ENCODE measurements at regions not wholly inside any gene's neighbourhood (a gene's known extent, or its start where the extent isn't known, plus 50 kb on each side); places are given as distances from the start of the nearest gene placed in this dataset.

DNA sequence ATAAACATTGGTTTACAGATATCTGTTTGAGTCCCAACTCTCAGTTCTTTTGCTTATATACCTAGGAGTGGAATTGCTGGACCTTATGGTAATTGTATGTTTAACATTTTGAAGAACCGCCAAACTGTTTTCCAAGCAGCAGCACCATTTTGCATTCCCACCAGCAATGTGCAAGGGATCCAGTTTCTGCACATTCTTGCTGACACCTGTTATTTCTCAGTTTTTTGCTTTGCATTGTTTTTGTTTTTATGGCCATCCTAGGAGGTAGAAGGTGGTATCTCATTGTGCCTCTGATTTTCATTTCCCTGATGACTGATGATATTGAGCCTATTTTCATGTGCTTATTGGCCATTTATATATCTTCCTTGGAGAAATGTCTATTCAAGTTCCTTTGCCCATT lies 71.2 kb downstream of the MCFD2 start:
- H3K27me3 ChIP-seq (ENCODE audit: insufficient read depth, poor library complexity, severe bottlenecking): no peaks in the 10 kb centered on the region
- H3K4me1 ChIP-seq (ENCODE audit: insufficient read depth, poor library complexity, severe bottlenecking): peaks cover 34% of the 10 kb centered on the region
- DNase-seq (ENCODE audit: low spot score) (no peak), ATAC-seq (ENCODE audit: low read depth) (no peak)
- H3K9me3 ChIP-seq (ENCODE audit: severe bottlenecking): no peaks in the 10 kb centered on the region
- no peaks in the 10 kb centered on the region for H3K36me3 ChIP-seq (ENCODE audit: low read depth)
- H3K4me3 ChIP-seq (ENCODE audit: severe bottlenecking): no peak overlapping the region
- no peak overlapping the region for H3K27ac ChIP-seq (ENCODE audit: poor library complexity, severe bottlenecking)
- TF ChIP-seq, protein P1, sequence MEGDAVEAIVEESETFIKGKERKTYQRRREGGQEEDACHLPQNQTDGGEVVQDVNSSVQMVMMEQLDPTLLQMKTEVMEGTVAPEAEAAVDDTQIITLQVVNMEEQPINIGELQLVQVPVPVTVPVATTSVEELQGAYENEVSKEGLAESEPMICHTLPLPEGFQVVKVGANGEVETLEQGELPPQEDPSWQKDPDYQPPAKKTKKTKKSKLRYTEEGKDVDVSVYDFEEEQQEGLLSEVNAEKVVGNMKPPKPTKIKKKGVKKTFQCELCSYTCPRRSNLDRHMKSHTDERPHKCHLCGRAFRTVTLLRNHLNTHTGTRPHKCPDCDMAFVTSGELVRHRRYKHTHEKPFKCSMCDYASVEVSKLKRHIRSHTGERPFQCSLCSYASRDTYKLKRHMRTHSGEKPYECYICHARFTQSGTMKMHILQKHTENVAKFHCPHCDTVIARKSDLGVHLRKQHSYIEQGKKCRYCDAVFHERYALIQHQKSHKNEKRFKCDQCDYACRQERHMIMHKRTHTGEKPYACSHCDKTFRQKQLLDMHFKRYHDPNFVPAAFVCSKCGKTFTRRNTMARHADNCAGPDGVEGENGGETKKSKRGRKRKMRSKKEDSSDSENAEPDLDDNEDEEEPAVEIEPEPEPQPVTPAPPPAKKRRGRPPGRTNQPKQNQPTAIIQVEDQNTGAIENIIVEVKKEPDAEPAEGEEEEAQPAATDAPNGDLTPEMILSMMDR (IDR thresholded peaks at IDR 0.05; ENCODE audit: poor library complexity, severe bottlenecking): no peak

DNA sequence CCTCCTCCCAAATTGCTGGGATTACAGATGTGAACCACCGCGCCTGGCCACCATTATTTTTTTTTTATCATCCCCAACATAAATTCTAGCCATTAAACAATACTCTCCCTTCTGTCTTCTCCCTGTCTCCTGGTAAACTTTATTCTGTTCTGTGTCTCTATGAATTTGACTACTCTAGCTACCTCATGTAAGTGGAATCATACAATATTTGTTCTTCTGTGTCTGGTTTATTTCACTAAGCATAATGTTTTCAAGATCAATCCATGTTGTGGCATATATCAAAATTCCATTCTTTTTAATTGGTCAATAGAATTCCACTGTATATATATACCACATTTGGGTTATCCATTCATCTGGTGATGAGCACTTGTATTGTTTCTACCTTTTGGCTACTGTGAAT lies 71.6 kb downstream of the MCFD2 start:
- no peak overlapping the region for H3K4me3 ChIP-seq (ENCODE audit: severe bottlenecking)
- H3K9me3 ChIP-seq (ENCODE audit: severe bottlenecking): no peaks in the 10 kb centered on the region
- ATAC-seq (ENCODE audit: low read depth) (no peak), DNase-seq (ENCODE audit: low spot score) (no peak)
- no peak overlapping the region for H3K27ac ChIP-seq (ENCODE audit: poor library complexity, severe bottlenecking)
- no peaks in the 10 kb centered on the region for H3K36me3 ChIP-seq (ENCODE audit: low read depth)
- TF ChIP-seq, protein P1 (IDR thresholded peaks at IDR 0.05; ENCODE audit: poor library complexity, severe bottlenecking): no peak
- peaks cover 30% of the 10 kb centered on the region for H3K4me1 ChIP-seq (ENCODE audit: insufficient read depth, poor library complexity, severe bottlenecking)
- H3K27me3 ChIP-seq (ENCODE audit: insufficient read depth, poor library complexity, severe bottlenecking): no peaks in the 10 kb centered on the region

DNA sequence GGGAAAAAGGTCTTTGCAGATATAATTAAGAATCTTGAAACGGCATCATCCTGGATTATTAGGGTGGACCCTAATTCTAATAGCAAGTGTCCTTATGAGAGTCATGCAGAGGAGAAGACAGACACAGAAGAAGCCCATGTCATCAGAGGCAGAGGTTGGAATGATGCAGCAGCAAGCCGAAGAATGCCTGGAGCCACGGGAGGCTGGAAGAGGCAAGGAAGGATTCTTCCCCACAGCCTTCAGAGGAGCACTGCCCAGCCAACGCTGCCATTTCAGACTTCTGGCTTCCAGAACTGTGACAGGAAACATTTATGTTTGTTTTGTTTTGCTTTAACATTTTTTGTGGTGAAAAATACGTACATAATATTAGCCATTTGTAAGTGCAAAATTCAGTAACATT lies 72.3 kb downstream of the MCFD2 start:
- DNase-seq (ENCODE audit: low spot score): no peak
- Histone ChIP-seq H3K4me3 (ENCODE audit: severe bottlenecking) (no peak overlapping the region), H3K9me3 (ENCODE audit: severe bottlenecking) (no peaks in the 10 kb centered on the region), H3K27ac (ENCODE audit: poor library complexity, severe bottlenecking) (no peak overlapping the region), H3K36me3 (ENCODE audit: low read depth) (no peaks in the 10 kb centered on the region), H3K4me1 (ENCODE audit: insufficient read depth, poor library complexity, severe bottlenecking) (peaks cover 23% of the 10 kb centered on the region), H3K27me3 (ENCODE audit: insufficient read depth, poor library complexity, severe bottlenecking) (no peaks in the 10 kb centered on the region)
- ATAC-seq (ENCODE audit: low read depth): no peak
- TF ChIP-seq, protein P1 (IDR thresholded peaks at IDR 0.05; ENCODE audit: poor library complexity, severe bottlenecking): no peak

DNA sequence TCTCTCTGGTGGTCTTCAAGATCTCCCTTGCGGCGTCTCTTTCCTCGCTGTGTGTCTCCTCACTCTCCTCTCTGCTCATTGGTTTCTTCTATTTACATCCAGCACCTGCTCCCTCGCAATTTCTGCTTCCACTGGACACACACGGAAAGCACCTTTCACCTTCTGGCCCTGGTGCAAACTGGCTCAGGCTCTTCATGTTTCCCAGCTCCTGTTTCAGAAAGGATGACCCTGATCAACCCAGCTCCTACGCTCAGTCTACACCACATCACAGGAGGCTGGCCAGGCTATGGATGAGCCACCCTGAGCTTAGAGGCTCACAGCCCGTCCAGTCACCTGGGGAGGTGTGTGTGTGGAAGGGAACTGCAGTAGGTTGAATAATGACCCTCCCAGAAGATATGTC lies 72.7 kb downstream of the MCFD2 start:
- no peaks in the 10 kb centered on the region for H3K27me3 ChIP-seq (ENCODE audit: insufficient read depth, poor library complexity, severe bottlenecking)
- ATAC-seq (ENCODE audit: low read depth) (no peak), DNase-seq (ENCODE audit: low spot score) (no peak)
- no peaks in the 10 kb centered on the region for H3K36me3 ChIP-seq (ENCODE audit: low read depth)
- TF ChIP-seq, protein P1 (IDR thresholded peaks at IDR 0.05; ENCODE audit: poor library complexity, severe bottlenecking): no peak
- no peak overlapping the region for H3K27ac ChIP-seq (ENCODE audit: poor library complexity, severe bottlenecking)
- H3K4me3 ChIP-seq (ENCODE audit: severe bottlenecking): no peak overlapping the region
- H3K9me3 ChIP-seq (ENCODE audit: severe bottlenecking): no peaks in the 10 kb centered on the region
- peaks cover 18% of the 10 kb centered on the region for H3K4me1 ChIP-seq (ENCODE audit: insufficient read depth, poor library complexity, severe bottlenecking)

DNA sequence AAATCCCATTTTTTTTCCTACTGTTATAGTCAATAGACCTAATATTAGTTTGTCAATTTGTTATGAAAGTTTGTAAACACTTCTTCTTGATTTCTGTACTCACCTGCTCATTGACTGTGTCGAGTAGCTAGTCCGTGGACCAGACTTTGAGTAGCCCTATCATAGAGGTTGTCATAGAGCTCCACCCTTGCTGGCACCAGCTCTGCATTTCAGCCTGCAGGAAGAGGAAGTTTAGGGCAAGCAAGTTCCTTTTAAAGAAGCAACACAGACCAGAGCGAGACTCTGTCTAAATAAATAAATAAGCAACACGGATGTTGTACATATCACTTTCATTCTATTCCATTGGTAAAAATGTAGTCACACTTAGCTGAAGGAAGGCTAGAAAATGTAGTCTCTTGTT lies 74.0 kb downstream of the MCFD2 start:
- Histone ChIP-seq H3K4me3 (ENCODE audit: severe bottlenecking) (no peak overlapping the region), H3K36me3 (ENCODE audit: low read depth) (no peaks in the 10 kb centered on the region), H3K9me3 (ENCODE audit: severe bottlenecking) (no peaks in the 10 kb centered on the region), H3K27ac (ENCODE audit: poor library complexity, severe bottlenecking) (no peak overlapping the region), H3K27me3 (ENCODE audit: insufficient read depth, poor library complexity, severe bottlenecking) (no peaks in the 10 kb centered on the region), H3K4me1 (ENCODE audit: insufficient read depth, poor library complexity, severe bottlenecking) (peaks cover 6% of the 10 kb centered on the region)
- TF ChIP-seq, protein P1 (IDR thresholded peaks at IDR 0.05; ENCODE audit: poor library complexity, severe bottlenecking): no peak
- DNase-seq (ENCODE audit: low spot score) (no peak), ATAC-seq (ENCODE audit: low read depth) (no peak)

Measured in RWPE2 (cell line).